H9 (cell line): ENCODE measurements at regions not wholly inside any gene's neighbourhood (a gene's known extent, or its start where the extent isn't known, plus 50 kb on each side); places are given as distances from the start of the nearest gene placed in this dataset.

Source experiments
- DNase-seq: peaks from one replicate; pipeline ENCODE4 v3.0.0-alpha.2; 2017
- H2AFZ ChIP-seq: one replicate; pipeline ENCODE4 v1.6.1; 2013; ENCODE audit warnings: mild to moderate bottlenecking, low read length, control low read depth, moderate library complexity
- H2AK5ac ChIP-seq: 2 replicates; pipeline ENCODE4 v1.6.1; 2013; ENCODE audit warnings: low read length, control low read depth, mixed read lengths; ENCODE audit not compliant: insufficient read length
- H2BK120ac ChIP-seq: one replicate; pipeline ENCODE4 v1.6.1; 2013; ENCODE audit warnings: low read depth, mild to moderate bottlenecking, low read length, control low read depth, inconsistent platforms; ENCODE audit not compliant: poor library complexity, severe bottlenecking
- H2BK12ac ChIP-seq: 2 replicates; pipeline ENCODE4 v1.6.1; 2013; ENCODE audit warnings: low read length, control low read depth, mixed read lengths, low read depth; ENCODE audit not compliant: insufficient read length
- H2BK15ac ChIP-seq: 2 replicates; pipeline ENCODE4 v1.6.1; 2013; ENCODE audit warnings: low read depth, low read length, control low read depth
- H2BK20ac ChIP-seq: one replicate; pipeline ENCODE4 v1.6.1; 2013; ENCODE audit warnings: low read depth, mild to moderate bottlenecking, low read length, control low read depth, inconsistent platforms; ENCODE audit not compliant: poor library complexity, severe bottlenecking
- H2BK5ac ChIP-seq: 2 replicates; pipeline ENCODE4 v1.6.1; 2013; ENCODE audit warnings: low read length, control low read depth, mixed read lengths; ENCODE audit not compliant: insufficient read length
- H3K14ac ChIP-seq: 2 replicates; pipeline ENCODE4 v1.6.1; 2013; ENCODE audit warnings: low read length, control low read depth; ENCODE audit not compliant: insufficient read depth
- H3K18ac ChIP-seq: 2 replicates; pipeline ENCODE4 v1.6.1; 2013; ENCODE audit warnings: low read depth, mild to moderate bottlenecking, mixed read lengths, low read length, control low read depth; ENCODE audit not compliant: insufficient read length
- H3K23ac ChIP-seq: 2 replicates; pipeline ENCODE4 v1.6.1; 2013; ENCODE audit warnings: low read length, control low read depth, mixed read lengths, low read depth; ENCODE audit not compliant: insufficient read length
- H3K23me2 ChIP-seq: 2 replicates; pipeline ENCODE4 v1.6.1; 2013; ENCODE audit warnings: low read depth, mild to moderate bottlenecking, mixed read lengths, low read length, control low read depth; ENCODE audit not compliant: insufficient read length, poor library complexity, severe bottlenecking
- H3K27ac ChIP-seq: 2 replicates; pipeline ENCODE4 v1.5.1; 2013; ENCODE audit warnings: low read length, control low read depth, mixed read lengths, low read depth; ENCODE audit not compliant: insufficient read length
- H3K27me3 ChIP-seq: 2 replicates; pipeline ENCODE4 v1.6.1; 2013; ENCODE audit warnings: low read length, control low read depth, inconsistent platforms; ENCODE audit not compliant: insufficient read depth
- H3K4ac ChIP-seq: 2 replicates; pipeline ENCODE4 v1.6.1; 2013; ENCODE audit warnings: low read depth, mild to moderate bottlenecking, control low read depth, inconsistent platforms, low read length, moderate library complexity
- H3K4me1 ChIP-seq: 2 replicates; pipeline ENCODE4 v1.6.1; 2013; ENCODE audit warnings: low read length, control low read depth, inconsistent platforms; ENCODE audit not compliant: insufficient read depth
- H3K4me2 ChIP-seq: 2 replicates; pipeline ENCODE4 v1.6.1; 2013; ENCODE audit warnings: low read length, control low read depth, mixed read lengths; ENCODE audit not compliant: insufficient read length, insufficient read depth
- H3K56ac ChIP-seq: 2 replicates; pipeline ENCODE4 v1.6.1; 2013; ENCODE audit warnings: low read depth, mild to moderate bottlenecking, mixed read lengths, low read length, control low read depth; ENCODE audit not compliant: insufficient read length
- H3K79me1 ChIP-seq: 2 replicates; pipeline ENCODE4 v1.6.1; 2013; ENCODE audit warnings: low read depth, mild to moderate bottlenecking, moderate library complexity, low read length, control low read depth, inconsistent platforms; ENCODE audit not compliant: insufficient read depth, poor library complexity, severe bottlenecking
- H3K79me2 ChIP-seq: 2 replicates; pipeline ENCODE4 v1.6.1; 2013; ENCODE audit warnings: low read length, control low read depth, inconsistent platforms; ENCODE audit not compliant: insufficient read depth
- H3K9ac ChIP-seq: 2 replicates; pipeline ENCODE4 v1.6.1; 2013; ENCODE audit warnings: low read length, control low read depth, mixed read lengths; ENCODE audit not compliant: insufficient read length; ENCODE audit errors: extremely low read depth
- H3K9me3 ChIP-seq: one replicate; pipeline ENCODE4 v1.6.1; 2013; ENCODE audit warnings: low read depth, low read length, inconsistent platforms; ENCODE audit not compliant: control insufficient read depth
- H3T11ph ChIP-seq: one replicate; pipeline ENCODE4 v1.6.1; 2013; ENCODE audit warnings: mild to moderate bottlenecking, low read length, control low read depth, inconsistent platforms
- H4K20me1 ChIP-seq: one replicate; pipeline ENCODE4 v1.6.1; 2013; ENCODE audit not compliant: control insufficient read depth, insufficient read length, insufficient read depth
- H4K5ac ChIP-seq: 2 replicates; pipeline ENCODE4 v1.6.1; 2013; ENCODE audit warnings: low read depth, mild to moderate bottlenecking, mixed read lengths, low read length, control low read depth; ENCODE audit not compliant: insufficient read length
- H4K8ac ChIP-seq: replicated peaks from 2 replicates; pipeline ENCODE4 v1.6.1; 2013; ENCODE audit warnings: low read length, control low read depth, mixed read lengths, low read depth; ENCODE audit not compliant: insufficient read length
- H4K91ac ChIP-seq: 2 replicates; pipeline ENCODE4 v1.6.1; 2013; ENCODE audit warnings: low read depth, mild to moderate bottlenecking, moderate library complexity, mixed read lengths, low read length, control low read depth; ENCODE audit not compliant: insufficient read length
- H3K27ac Mint-ChIP-seq, 3 experiments: 2 replicates in 2 of 3; 3 replicates in 1 of 3; pipeline ENCODE4 v1.8.0; 2020 to 2021; ENCODE audit warnings: mixed read lengths in 3 of 3, mild to moderate bottlenecking in 1 of 3, moderate library complexity in 1 of 3
- H3K27me3 Mint-ChIP-seq: 2 replicates; pipeline ENCODE4 v1.8.0; 2021; ENCODE audit warnings: low read depth, mild to moderate bottlenecking, moderate library complexity, mixed read lengths
- H3K36me3 Mint-ChIP-seq, 3 experiments: 2 replicates in 2 of 3; 3 replicates in 1 of 3; pipeline ENCODE4 v1.8.0; 2020 to 2021; ENCODE audit warnings: low read depth in 3 of 3, mixed read lengths in 3 of 3; ENCODE audit not compliant: insufficient read depth in 1 of 3
- H3K4me1 Mint-ChIP-seq, 2 experiments: 2 replicates each; pipeline ENCODE4 v1.8.0; 2020; ENCODE audit warnings: mixed read lengths in 2 of 2
- H3K4me3 Mint-ChIP-seq, 2 experiments: 2 replicates in 1 of 2; 3 replicates in 1 of 2; pipeline ENCODE4 v1.8.0; 2020 to 2021; ENCODE audit warnings: mild to moderate bottlenecking in 2 of 2, mixed read lengths in 2 of 2, moderate library complexity in 1 of 2
- H3K9me3 Mint-ChIP-seq, 2 experiments: 2 replicates in 1 of 2; 3 replicates in 1 of 2; pipeline ENCODE4 v1.8.0; 2020; ENCODE audit warnings: mild to moderate bottlenecking in 2 of 2, mixed read lengths in 2 of 2, moderate library complexity in 1 of 2
- WGBS: extraction: QIAGEN DNeasy Blood & Tissue Kit; methylation state at CpG from one replicate; pipeline ENCODE4 v1.1.7; 2013; ENCODE audit warnings: missing lambda C conversion rate, low lambda C conversion rate, mixed read lengths; ENCODE audit not compliant: insufficient read length; ENCODE audit errors: extremely low coverage; 5-methylcytosine and 5-hydroxymethylcytosine counted together
- TF ChIP-seq, protein P1 (sequence below): fragments of 200-600 bp; sonication (generic); conservative IDR thresholded peaks from 3 replicates; pipeline ENCODE4 v1.8.0; 2021; ENCODE audit warnings: antibody characterized with exemption, mild to moderate bottlenecking

DNA sequence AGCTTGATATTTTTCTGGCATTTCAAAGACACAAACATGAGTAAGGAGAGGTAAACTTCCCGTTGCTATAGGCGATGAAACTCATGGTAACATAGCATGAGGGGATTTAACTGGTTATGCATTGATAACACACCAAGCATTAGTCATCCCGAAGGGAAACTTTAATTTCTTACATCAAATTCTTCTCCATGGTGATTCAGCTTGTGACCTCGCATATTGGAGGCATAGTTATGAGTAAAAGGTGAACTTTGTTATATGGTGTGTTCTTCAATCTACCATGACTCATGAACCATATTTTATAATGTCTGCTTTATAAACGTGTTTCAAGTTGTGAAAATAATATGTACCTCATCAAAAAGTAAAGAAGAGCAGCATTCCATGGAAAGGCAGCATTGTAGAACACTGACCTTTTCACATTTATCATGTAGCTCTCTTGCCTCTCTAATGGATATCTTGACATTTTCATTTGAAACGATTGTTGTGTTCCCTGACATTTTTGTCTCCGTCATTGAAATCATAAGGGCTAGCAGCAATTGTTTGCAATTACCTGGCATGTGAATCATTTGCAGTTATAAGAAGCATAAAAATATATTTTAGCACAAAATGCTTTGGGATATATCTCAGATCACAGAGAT, 491.8 kb downstream of the ANXA1 start:
- TF ChIP-seq, protein P1, sequence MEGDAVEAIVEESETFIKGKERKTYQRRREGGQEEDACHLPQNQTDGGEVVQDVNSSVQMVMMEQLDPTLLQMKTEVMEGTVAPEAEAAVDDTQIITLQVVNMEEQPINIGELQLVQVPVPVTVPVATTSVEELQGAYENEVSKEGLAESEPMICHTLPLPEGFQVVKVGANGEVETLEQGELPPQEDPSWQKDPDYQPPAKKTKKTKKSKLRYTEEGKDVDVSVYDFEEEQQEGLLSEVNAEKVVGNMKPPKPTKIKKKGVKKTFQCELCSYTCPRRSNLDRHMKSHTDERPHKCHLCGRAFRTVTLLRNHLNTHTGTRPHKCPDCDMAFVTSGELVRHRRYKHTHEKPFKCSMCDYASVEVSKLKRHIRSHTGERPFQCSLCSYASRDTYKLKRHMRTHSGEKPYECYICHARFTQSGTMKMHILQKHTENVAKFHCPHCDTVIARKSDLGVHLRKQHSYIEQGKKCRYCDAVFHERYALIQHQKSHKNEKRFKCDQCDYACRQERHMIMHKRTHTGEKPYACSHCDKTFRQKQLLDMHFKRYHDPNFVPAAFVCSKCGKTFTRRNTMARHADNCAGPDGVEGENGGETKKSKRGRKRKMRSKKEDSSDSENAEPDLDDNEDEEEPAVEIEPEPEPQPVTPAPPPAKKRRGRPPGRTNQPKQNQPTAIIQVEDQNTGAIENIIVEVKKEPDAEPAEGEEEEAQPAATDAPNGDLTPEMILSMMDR = no peak
- H4K20me1 ChIP-seq = no peaks in the 10 kb centered on the region
- H4K8ac ChIP-seq = no peak overlapping the region
- H3K27ac Mint-ChIP-seq = no peak overlapping the region; a peak in 1 of 7 replicates
- H3K4me3 Mint-ChIP-seq = no peak overlapping the region
- no peak overlapping the region for H3K23ac ChIP-seq
- no peak overlapping the region for H3K14ac ChIP-seq
- no peak overlapping the region for H3K4ac ChIP-seq
- H3K23me2 ChIP-seq = no peaks in the 10 kb centered on the region
- no peak overlapping the region for H2BK120ac ChIP-seq
- no peak overlapping the region for H2BK5ac ChIP-seq
- no peak for DNase-seq
- H2BK20ac ChIP-seq = no peak overlapping the region
- no peaks in the 10 kb centered on the region for H3K79me2 ChIP-seq
- peaks cover 4% of the 10 kb centered on the region in 2 experiments; a peak in 3 of 4 replicates for H3K4me1 Mint-ChIP-seq
- no peaks in the 10 kb centered on the region for H3K27me3 Mint-ChIP-seq
- peaks cover 0 to 2% of the 10 kb centered on the region in 2 experiments; a peak in 1 of 5 replicates for H3K9me3 Mint-ChIP-seq
- H3K9ac ChIP-seq = no peak overlapping the region
- H3K18ac ChIP-seq = no peak overlapping the region
- no peaks in the 10 kb centered on the region for H3K9me3 ChIP-seq
- H3T11ph ChIP-seq = no peak overlapping the region
- H2BK12ac ChIP-seq = no peak overlapping the region
- no peak overlapping the region for H4K5ac ChIP-seq
- no peak overlapping the region for H4K91ac ChIP-seq
- no peaks in the 10 kb centered on the region; a peak in 1 of 7 replicates for H3K36me3 Mint-ChIP-seq
- no peaks in the 10 kb centered on the region for H3K79me1 ChIP-seq
- H3K27ac ChIP-seq = no peak overlapping the region
- H2AFZ ChIP-seq = no peak overlapping the region
- no peak overlapping the region for H3K4me2 ChIP-seq
- H3K4me1 ChIP-seq = peaks cover 3% of the 10 kb centered on the region; the same call in 1 of the 2 replicates
- WGBS = no CpG with 5 or more reads among the region's 7 CpGs
- no peak overlapping the region for H2AK5ac ChIP-seq
- no peak overlapping the region for H3K56ac ChIP-seq
- no peak overlapping the region for H2BK15ac ChIP-seq
- no peaks in the 10 kb centered on the region for H3K27me3 ChIP-seq
